ENCODE measurements at regions not wholly inside any gene's neighbourhood (a gene's known extent, or its start where the extent isn't known, plus 50 kb on each side); places are given as distances from the start of the nearest gene placed in this dataset.

GRCh38 chr4:63171341-63171740 is 1237.9 kb downstream of the TECRL start:
- Histone ChIP-seq H3K36me3 (ENCODE audit: insufficient read depth, low read length, poor library complexity, severe bottlenecking) (no peaks in the 10 kb centered on the region), H3K27ac (ENCODE audit: low read depth, low read length, poor library complexity, severe bottlenecking) (no peak overlapping the region), H3K4me1 (ENCODE audit: insufficient read depth, low read length, poor library complexity, severe bottlenecking) (no peaks in the 10 kb centered on the region), H3K27me3 (replicated peaks; ENCODE audit: insufficient read depth, low read depth, low read length, poor library complexity) (no peaks in the 10 kb centered on the region), H3K4me3 (ENCODE audit: low read depth, low read length, poor library complexity, severe bottlenecking) (no peak overlapping the region), H3K9me3 (ENCODE audit: low read depth, low read length, poor library complexity, severe bottlenecking) (no peaks in the 10 kb centered on the region)
- TF ChIP-seq, protein P1, sequence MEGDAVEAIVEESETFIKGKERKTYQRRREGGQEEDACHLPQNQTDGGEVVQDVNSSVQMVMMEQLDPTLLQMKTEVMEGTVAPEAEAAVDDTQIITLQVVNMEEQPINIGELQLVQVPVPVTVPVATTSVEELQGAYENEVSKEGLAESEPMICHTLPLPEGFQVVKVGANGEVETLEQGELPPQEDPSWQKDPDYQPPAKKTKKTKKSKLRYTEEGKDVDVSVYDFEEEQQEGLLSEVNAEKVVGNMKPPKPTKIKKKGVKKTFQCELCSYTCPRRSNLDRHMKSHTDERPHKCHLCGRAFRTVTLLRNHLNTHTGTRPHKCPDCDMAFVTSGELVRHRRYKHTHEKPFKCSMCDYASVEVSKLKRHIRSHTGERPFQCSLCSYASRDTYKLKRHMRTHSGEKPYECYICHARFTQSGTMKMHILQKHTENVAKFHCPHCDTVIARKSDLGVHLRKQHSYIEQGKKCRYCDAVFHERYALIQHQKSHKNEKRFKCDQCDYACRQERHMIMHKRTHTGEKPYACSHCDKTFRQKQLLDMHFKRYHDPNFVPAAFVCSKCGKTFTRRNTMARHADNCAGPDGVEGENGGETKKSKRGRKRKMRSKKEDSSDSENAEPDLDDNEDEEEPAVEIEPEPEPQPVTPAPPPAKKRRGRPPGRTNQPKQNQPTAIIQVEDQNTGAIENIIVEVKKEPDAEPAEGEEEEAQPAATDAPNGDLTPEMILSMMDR (conservative IDR thresholded peaks at IDR 0.05; ENCODE audit: low read depth, low read length) = no peak
- TF ChIP-seq EZH2 (IDR thresholded peaks at IDR 0.05; ENCODE audit: borderline replicate concordance, low read depth, low read length, poor library complexity, severe bottlenecking) = no peak
- no peak for DNase-seq (ENCODE audit: low spot score)
- intact Hi-C loops (cut with micrococcal nuclease; ENCODE audit: unreplicated experiment) = no loop called here
- POLR2A ChIA-PET (ENCODE audit: low non-redundant PET) = no interaction called here
- CTCF ChIA-PET = no interaction called here
- no TSS peak for BruUV-seq (replicated peaks)

DNA sequence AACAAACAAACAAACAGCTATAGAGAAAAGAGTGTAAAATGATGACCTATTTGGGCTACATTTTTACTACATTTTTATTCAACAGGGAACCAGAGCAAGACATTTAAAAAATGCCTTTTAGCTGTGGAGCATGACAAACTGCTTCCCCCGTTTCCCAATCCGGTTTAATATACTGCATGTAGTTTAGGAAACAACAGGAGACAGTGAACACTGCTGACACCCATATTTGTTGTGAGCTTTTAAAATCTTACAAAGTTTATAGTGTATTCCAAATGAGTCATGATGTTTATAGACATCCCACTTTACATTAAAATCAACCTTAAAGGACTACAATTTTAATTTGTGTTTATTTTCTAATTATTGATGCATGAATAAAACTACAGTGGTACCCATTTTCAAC is 1238.3 kb downstream of the TECRL start:
- Histone ChIP-seq H3K36me3 (ENCODE audit: insufficient read depth, low read length, poor library complexity, severe bottlenecking) (no peaks in the 10 kb centered on the region), H3K27me3 (replicated peaks; ENCODE audit: insufficient read depth, low read depth, low read length, poor library complexity) (no peaks in the 10 kb centered on the region), H3K4me1 (ENCODE audit: insufficient read depth, low read length, poor library complexity, severe bottlenecking) (no peaks in the 10 kb centered on the region), H3K4me3 (ENCODE audit: low read depth, low read length, poor library complexity, severe bottlenecking) (no peak overlapping the region), H3K9me3 (ENCODE audit: low read depth, low read length, poor library complexity, severe bottlenecking) (no peaks in the 10 kb centered on the region), H3K27ac (ENCODE audit: low read depth, low read length, poor library complexity, severe bottlenecking) (no peak overlapping the region)
- no peak for DNase-seq (ENCODE audit: low spot score)
- intact Hi-C loops (cut with micrococcal nuclease; ENCODE audit: unreplicated experiment) = no loop called here
- BruUV-seq (replicated peaks) = no TSS peak
- POLR2A ChIA-PET (ENCODE audit: low non-redundant PET) = no interaction called here
- TF ChIP-seq EZH2 (IDR thresholded peaks at IDR 0.05; ENCODE audit: borderline replicate concordance, low read depth, low read length, poor library complexity, severe bottlenecking) = no peak
- TF ChIP-seq, protein P1 (conservative IDR thresholded peaks at IDR 0.05; ENCODE audit: low read depth, low read length) = no peak
- CTCF ChIA-PET = no interaction called here

DNA sequence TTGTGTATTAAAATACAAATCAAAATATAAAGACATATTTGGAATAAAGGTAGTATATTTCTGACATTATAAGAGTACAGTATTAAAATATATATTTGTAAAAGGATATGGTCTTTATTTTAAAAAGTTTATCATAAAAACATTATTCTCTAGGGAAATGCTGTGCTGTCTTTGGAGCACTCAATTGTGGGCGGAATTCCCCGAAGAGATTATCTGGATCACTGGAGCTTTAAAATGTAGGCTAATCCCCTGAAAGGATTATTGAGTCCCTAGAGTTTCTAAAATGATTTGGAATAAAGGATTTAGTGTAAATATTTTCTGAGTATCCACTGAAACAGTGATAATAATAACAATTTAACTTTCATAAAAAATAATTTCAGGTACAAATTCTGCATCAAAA is 1239.4 kb downstream of the TECRL start:
- TF ChIP-seq, protein P1 (conservative IDR thresholded peaks at IDR 0.05; ENCODE audit: low read depth, low read length) = no peak
- TF ChIP-seq EZH2 (IDR thresholded peaks at IDR 0.05; ENCODE audit: borderline replicate concordance, low read depth, low read length, poor library complexity, severe bottlenecking) = no peak
- CTCF ChIA-PET = no interaction called here
- Histone ChIP-seq H3K27ac (ENCODE audit: low read depth, low read length, poor library complexity, severe bottlenecking) (no peak overlapping the region), H3K9me3 (ENCODE audit: low read depth, low read length, poor library complexity, severe bottlenecking) (no peaks in the 10 kb centered on the region), H3K4me3 (ENCODE audit: low read depth, low read length, poor library complexity, severe bottlenecking) (no peak overlapping the region), H3K27me3 (replicated peaks; ENCODE audit: insufficient read depth, low read depth, low read length, poor library complexity) (no peaks in the 10 kb centered on the region), H3K4me1 (ENCODE audit: insufficient read depth, low read length, poor library complexity, severe bottlenecking) (no peaks in the 10 kb centered on the region), H3K36me3 (ENCODE audit: insufficient read depth, low read length, poor library complexity, severe bottlenecking) (no peaks in the 10 kb centered on the region)
- no peak for DNase-seq (ENCODE audit: low spot score)
- POLR2A ChIA-PET (ENCODE audit: low non-redundant PET) = no interaction called here
- no TSS peak for BruUV-seq (replicated peaks)
- intact Hi-C loops (cut with micrococcal nuclease; ENCODE audit: unreplicated experiment) = no loop called here

Data from A673 (cell line).